CD4-positive, alpha-beta T cell (primary cell): ENCODE measurements at regions not wholly inside any gene's neighbourhood (a gene's known extent, or its start where the extent isn't known, plus 50 kb on each side); places are given as distances from the start of the nearest gene placed in this dataset.

Source experiments
- ATAC-seq: fragments of 200-7000 bp; cut with Tn5 transposase; one replicate; pipeline ENCODE4 v1.10.0; 2022; ENCODE audit warnings: mild to moderate bottlenecking; ENCODE audit not compliant: poor library complexity
- CTCF ChIA-PET: fragments of 350-600 bp; sonication (Branson Sonifier 250); formaldehyde crosslinking; loops from one replicate; lab custom pipeline; 2021; ENCODE audit warnings: antibody characterized with exemption, inconsistent platforms; lab: Charles Lee
- POLR2A ChIA-PET: fragments of 350-600 bp; sonication (Branson Sonifier 250); formaldehyde crosslinking; loops from one replicate; lab custom pipeline; 2021; ENCODE audit warnings: antibody characterized with exemption, inconsistent platforms; lab: Charles Lee
- DNase-seq, 14 experiments: peaks; one replicate each; pipeline ENCODE4 v3.0.0-alpha.2; 2013 to 2020; ENCODE audit warnings: mixed read lengths in 2 of 14
- H3K27ac ChIP-seq, 2 donors: one replicate each; pipeline versions ENCODE4 v1.5.1 to v1.7.0; 2013; ENCODE audit warnings: low read length in 2 of 2, low read depth in 1 of 2, mild to moderate bottlenecking in 1 of 2
- H3K27me3 ChIP-seq, 2 experiments: 1 replicate in 1 of 2; 2 replicates in 1 of 2; pipeline versions ENCODE4 v1.6.1 to v1.7.0; 2013; ENCODE audit warnings: low read length in 2 of 2, control low read depth in 1 of 2, mild to moderate bottlenecking in 1 of 2, moderate library complexity in 1 of 2; ENCODE audit not compliant: insufficient read depth in 2 of 2, control insufficient read depth in 1 of 2
- H3K36me3 ChIP-seq: one replicate; pipeline ENCODE4 v1.6.1; 2013; ENCODE audit warnings: low read length, control low read depth; ENCODE audit not compliant: insufficient read depth
- H3K4me1 ChIP-seq: one replicate; pipeline ENCODE4 v1.6.1; 2013; ENCODE audit warnings: low read length, control low read depth; ENCODE audit not compliant: insufficient read depth
- H3K4me3 ChIP-seq: one replicate; pipeline ENCODE4 v1.5.1; 2013; ENCODE audit warnings: mild to moderate bottlenecking, low read length, moderate library complexity
- H3K9me3 ChIP-seq, 2 experiments: 1 replicate in 1 of 2; 2 replicates in 1 of 2; pipeline versions ENCODE4 v1.6.1 to v1.7.0; 2013; ENCODE audit warnings: low read length in 2 of 2, mild to moderate bottlenecking in 2 of 2, control low read depth in 1 of 2, moderate library complexity in 1 of 2; ENCODE audit not compliant: control insufficient read depth in 1 of 2, insufficient read depth in 1 of 2
- H3K27ac Mint-ChIP-seq: one replicate; pipeline ENCODE4 v1.8.0; 2020; ENCODE audit warnings: mixed read lengths
- H3K27me3 Mint-ChIP-seq: one replicate; pipeline ENCODE4 v1.8.0; 2021; ENCODE audit warnings: mixed read lengths
- H3K36me3 Mint-ChIP-seq: one replicate; pipeline ENCODE4 v1.8.0; 2021; ENCODE audit warnings: low read depth, mixed read lengths
- H3K4me1 Mint-ChIP-seq: one replicate; pipeline ENCODE4 v1.8.0; 2021; ENCODE audit warnings: low read depth, mixed read lengths
- H3K4me3 Mint-ChIP-seq: one replicate; pipeline ENCODE4 v1.8.0; 2020; ENCODE audit warnings: mild to moderate bottlenecking, mixed read lengths
- H3K9me3 Mint-ChIP-seq: one replicate; pipeline ENCODE4 v1.8.0; 2020; ENCODE audit warnings: mixed read lengths
- CTCF ChIP-seq: fragments of 200-600 bp; IDR thresholded peaks from one replicate; pipeline ENCODE4 v1.8.0; 2022; ENCODE audit warnings: antibody characterized with exemption, mild to moderate bottlenecking
- intact Hi-C, 2 experiments: fragments of 100-400 bp; cut with DNase I in 1 of 2; cut with micrococcal nuclease in 1 of 2; formaldehyde crosslinking; loops; one replicate each; pipeline versions ENCODE4 v1.15.1 to v1.9.0; 2023 to 2025; cut with DNase I, micrococcal nuclease

- ATAC-seq (no peak), DNase-seq (no peak)
- no peak for TF ChIP-seq CTCF
- H3K4me1 ChIP-seq, result no peaks in the 10 kb centered on the region
- H3K9me3 Mint-ChIP-seq, result no peaks in the 10 kb centered on the region
- H3K4me3 ChIP-seq, result no peak overlapping the region
- H3K27me3 ChIP-seq, result peaks cover 0 to 7% of the 10 kb centered on the region in 2 experiments
- no peak overlapping the region for H3K4me3 Mint-ChIP-seq
- H3K27ac Mint-ChIP-seq, result no peak overlapping the region
- POLR2A ChIA-PET, result no interaction called here
- no peak overlapping the region for H3K27ac ChIP-seq
- peaks cover 20% of the 10 kb centered on the region for H3K27me3 Mint-ChIP-seq
- peaks cover 0 to 15% of the 10 kb centered on the region in 2 experiments for H3K9me3 ChIP-seq
- CTCF ChIA-PET, result no interaction called here
- intact Hi-C loops, result no loop called here
- no peaks in the 10 kb centered on the region for H3K4me1 Mint-ChIP-seq
- H3K36me3 Mint-ChIP-seq, result no peaks in the 10 kb centered on the region
- no peaks in the 10 kb centered on the region for H3K36me3 ChIP-seq
Measured at GRCh38 chr22:49178246-49179005, 649.2 kb downstream of the BRD1 start.

GRCh38 chr22:49177666-49178065 lies 650.0 kb downstream of the BRD1 start:
- peaks cover 0 to 12% of the 10 kb centered on the region in 2 experiments for H3K9me3 ChIP-seq
- POLR2A ChIA-PET, result no interaction called here
- H3K9me3 Mint-ChIP-seq, result no peaks in the 10 kb centered on the region
- no peak overlapping the region for H3K4me3 ChIP-seq
- intact Hi-C loops, result no loop called here
- H3K27me3 ChIP-seq, result peaks cover 0 to 7% of the 10 kb centered on the region in 2 experiments
- no peaks in the 10 kb centered on the region for H3K36me3 ChIP-seq
- no peaks in the 10 kb centered on the region for H3K36me3 Mint-ChIP-seq
- CTCF ChIA-PET, result no interaction called here
- no peak overlapping the region for H3K27ac ChIP-seq
- H3K27ac Mint-ChIP-seq, result no peak overlapping the region
- ATAC-seq, result no peak
- H3K4me3 Mint-ChIP-seq, result no peak overlapping the region
- no peak for TF ChIP-seq CTCF
- no peaks in the 10 kb centered on the region for H3K4me1 Mint-ChIP-seq
- H3K27me3 Mint-ChIP-seq, result peaks cover 20% of the 10 kb centered on the region
- no peak for DNase-seq
- H3K4me1 ChIP-seq, result no peaks in the 10 kb centered on the region

GRCh38 chr22:49176956-49177355 lies 650.7 kb downstream of the BRD1 start:
- ChIA-PET POLR2A (no interaction called here), CTCF (no interaction called here)
- Mint-ChIP-seq H3K4me3 (no peak overlapping the region), H3K27ac (no peak overlapping the region), H3K36me3 (no peaks in the 10 kb centered on the region), H3K27me3 (peaks cover 25% of the 10 kb centered on the region), H3K4me1 (no peaks in the 10 kb centered on the region), H3K9me3 (no peaks in the 10 kb centered on the region)
- Histone ChIP-seq H3K27me3 (peaks cover 0 to 6% of the 10 kb centered on the region in 2 experiments), H3K9me3 (peaks cover 0 to 15% of the 10 kb centered on the region in 2 experiments), H3K4me1 (no peaks in the 10 kb centered on the region), H3K36me3 (no peaks in the 10 kb centered on the region), H3K4me3 (no peak overlapping the region), H3K27ac (no peak overlapping the region)
- DNase-seq (no peak), ATAC-seq (no peak)
- intact Hi-C loops, result no loop called here
- TF ChIP-seq CTCF, result no peak
